H1 (cell line): ENCODE measurements at regions not wholly inside any gene's neighbourhood (a gene's known extent, or its start where the extent isn't known, plus 50 kb on each side); places are given as distances from the start of the nearest gene placed in this dataset.

Experiments
- BCL11A ChIP-seq, 2 experiments: IDR thresholded peaks; one replicate each; pipeline ENCODE4 v1.6.1; 2011; ENCODE audit warnings: low read depth in 2 of 2, low read length in 2 of 2, mild to moderate bottlenecking in 2 of 2
- POU5F1 ChIP-seq: IDR thresholded peaks from 2 replicates; pipeline ENCODE4 v1.6.1; 2011; ENCODE audit warnings: low read depth, mild to moderate bottlenecking, low read length, moderate library complexity

DNA sequence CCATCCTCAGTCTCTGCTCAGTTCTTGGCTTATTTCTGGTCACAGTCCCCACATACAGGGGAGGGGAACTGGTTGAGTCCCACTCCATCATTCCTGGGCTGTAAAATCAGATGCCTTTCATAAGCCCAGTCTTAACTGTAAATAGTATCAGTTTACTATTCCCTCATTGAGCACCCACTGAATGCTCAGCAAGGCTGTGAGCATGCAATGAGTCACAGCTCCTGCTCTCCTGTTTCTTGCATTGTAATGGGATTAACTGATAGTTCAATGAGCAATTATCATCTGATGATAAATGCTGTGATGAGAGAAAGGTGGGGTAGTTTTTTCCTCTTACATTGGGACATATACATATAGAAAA is 113.6 kb upstream of the TPM1 start (continued):
- TF ChIP-seq BCL11A (IDR thresholded peaks at IDR 0.05; ENCODE audit: low read depth in 2 of 2, low read length in 2 of 2) (no peak), POU5F1 (no peak)
